HG03521 (cell line): ENCODE measurements at regions not wholly inside any gene's neighbourhood (a gene's known extent, or its start where the extent isn't known, plus 50 kb on each side); places are given as distances from the start of the nearest gene placed in this dataset.
A peak's percentile ranks its signal among the peaks of the same experiment; 100 is the strongest.
"Not testable (repeated sequence)": the region's sequence is repeated elsewhere in the genome, so short reads cannot be mapped to it uniquely, and the experiment has no call there.

Experiments used
- ATAC-seq: cut with Tn5 transposase; IDR thresholded peaks from one replicate; pipeline ENCODE4 v1.9.1; 2021; ENCODE audit warnings: mild to moderate bottlenecking, moderate library complexity; ENCODE audit not compliant: unreplicated experiment

DNA sequence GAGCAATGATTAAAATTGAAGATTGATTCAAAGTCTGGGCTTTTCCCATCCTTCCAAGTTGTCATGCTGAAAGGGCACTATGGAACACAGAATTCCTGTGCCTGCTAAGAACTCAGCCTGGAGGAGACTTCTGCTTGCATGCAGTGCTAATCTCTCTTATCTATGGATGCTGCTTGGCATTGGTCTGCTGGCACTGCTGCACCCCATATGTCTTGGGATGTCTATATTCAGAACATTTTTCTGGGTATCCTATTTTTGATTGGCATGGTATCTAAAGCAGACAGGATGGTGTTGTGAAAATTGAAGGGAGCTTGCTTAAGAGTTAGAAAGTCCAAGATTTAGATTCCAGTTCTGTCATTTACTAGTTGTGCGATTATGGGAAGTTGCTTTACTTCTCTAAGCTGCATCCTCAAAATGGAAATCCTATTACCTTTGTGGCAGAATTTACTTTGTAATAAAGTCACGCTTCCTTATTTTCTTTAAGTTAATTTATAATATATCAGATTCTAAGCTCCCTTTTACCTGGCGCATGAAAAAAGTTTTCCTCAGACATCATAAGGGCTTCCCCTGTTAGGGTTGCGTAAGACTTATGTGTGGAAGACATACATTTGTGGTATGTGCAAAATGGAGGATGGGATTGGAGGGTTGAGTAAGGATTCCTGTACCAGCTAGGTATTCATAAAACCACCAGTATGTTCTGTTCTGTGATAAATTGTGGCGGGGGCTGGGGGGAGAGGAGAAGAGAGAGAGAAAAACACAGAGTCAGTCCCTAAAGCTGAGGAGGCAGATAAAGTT lies 254.0 kb downstream of the DMAC1 start:
- ATAC-seq = no peak

DNA sequence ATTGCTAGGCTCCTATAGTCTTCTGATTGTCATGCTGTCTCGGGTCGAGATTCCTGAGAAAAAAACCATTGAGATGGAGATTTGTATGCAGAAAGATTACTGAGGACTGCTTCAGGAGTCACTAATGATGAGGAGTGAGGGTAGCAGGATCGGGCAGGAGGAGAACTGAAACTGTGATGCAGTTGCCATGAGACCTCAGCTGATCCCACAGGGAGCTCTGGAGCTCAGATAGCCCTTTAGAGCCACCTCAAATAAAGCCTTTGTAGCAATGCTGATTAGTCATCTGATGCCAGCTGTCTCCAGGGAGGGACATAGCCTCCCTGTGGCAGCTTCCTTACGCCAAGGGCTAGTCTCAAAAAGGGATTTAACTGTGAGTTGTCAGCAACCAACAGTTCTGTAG lies 256.9 kb downstream of the DMAC1 start:
- no peak for ATAC-seq

DNA sequence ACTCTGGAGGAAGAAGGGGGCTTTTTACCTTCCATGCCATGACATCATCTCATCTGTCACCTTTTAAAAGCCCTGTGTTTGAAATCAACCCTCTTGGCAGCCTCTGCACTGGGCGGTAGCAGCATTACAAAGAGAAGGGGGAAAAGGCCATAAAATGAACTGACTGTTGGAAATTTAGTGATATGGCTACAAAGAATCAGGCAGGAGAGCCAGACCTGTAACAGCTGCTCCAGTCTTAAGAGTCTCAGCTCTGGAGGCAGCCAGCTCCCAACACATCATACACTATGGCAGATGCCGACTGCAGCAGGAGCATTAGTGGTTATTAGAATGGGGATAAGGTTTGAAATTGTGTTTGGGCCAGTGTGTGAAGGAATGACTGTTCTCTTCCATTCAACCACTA lies 257.5 kb downstream of the DMAC1 start:
- no peak for ATAC-seq

DNA sequence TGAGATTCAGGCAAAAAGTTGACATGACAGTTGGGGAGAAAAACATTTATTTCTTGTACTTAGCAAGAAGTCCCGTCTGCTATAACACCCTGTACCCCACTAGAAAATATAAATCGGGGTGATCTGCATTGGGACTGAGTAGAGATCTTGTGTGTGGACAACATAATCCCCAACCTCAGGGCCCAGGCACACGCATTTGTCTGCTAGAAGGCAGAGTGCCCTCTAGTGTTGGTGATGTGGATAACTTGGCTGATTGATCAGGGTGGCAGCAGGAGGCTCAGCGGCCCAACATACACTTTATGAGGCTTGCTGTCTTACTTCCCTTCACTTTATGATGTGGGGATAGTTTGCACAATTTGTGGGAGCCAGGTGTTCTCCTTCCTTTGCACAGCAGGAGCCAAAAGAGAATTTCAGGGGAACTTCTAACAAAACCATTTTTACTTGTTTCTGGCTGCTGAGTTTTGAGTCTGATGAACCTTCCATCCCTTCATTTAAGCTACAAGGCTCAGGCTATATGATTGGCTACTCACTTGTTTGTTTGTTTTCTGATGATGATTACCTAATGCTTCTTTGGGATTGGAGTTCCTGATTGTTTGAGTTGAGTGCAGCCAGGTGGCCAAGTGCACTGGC lies 263.2 kb downstream of the DMAC1 start:
- ATAC-seq = peak; percentile 82

DNA sequence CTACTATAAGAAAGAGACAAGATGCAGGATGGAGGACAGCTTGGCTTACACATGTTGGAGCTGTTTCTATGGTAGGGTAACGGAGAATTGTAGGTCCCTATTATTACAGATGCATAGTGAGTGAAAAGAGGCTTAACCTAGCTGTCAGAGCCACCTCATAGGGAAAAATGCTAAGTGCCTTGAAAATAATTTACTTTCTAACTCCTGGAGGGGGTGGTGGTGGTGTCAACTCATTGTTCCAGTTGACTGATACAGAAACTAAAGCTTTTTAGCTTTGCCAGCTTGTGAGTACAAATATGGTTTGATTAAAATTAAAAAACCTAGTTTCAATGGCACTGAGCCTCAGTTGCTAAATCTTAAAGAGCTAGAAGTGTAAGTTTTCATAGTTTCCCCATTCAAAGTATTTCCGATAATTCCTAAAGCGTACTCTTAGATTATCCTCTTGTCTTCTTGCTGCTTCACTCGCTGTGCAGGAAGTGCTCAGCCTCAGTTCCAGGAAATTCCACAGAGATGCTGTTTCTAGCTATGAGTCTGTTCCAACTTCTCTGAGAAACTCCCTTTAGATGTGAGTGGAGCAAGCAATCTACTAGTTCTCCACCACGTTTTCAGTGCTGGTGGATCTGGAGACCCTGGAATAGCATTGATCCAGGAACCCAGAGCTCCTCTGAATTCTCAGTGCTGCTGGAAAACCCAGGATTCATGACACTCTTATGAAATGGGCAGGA lies 265.2 kb downstream of the DMAC1 start:
- no peak for ATAC-seq

DNA sequence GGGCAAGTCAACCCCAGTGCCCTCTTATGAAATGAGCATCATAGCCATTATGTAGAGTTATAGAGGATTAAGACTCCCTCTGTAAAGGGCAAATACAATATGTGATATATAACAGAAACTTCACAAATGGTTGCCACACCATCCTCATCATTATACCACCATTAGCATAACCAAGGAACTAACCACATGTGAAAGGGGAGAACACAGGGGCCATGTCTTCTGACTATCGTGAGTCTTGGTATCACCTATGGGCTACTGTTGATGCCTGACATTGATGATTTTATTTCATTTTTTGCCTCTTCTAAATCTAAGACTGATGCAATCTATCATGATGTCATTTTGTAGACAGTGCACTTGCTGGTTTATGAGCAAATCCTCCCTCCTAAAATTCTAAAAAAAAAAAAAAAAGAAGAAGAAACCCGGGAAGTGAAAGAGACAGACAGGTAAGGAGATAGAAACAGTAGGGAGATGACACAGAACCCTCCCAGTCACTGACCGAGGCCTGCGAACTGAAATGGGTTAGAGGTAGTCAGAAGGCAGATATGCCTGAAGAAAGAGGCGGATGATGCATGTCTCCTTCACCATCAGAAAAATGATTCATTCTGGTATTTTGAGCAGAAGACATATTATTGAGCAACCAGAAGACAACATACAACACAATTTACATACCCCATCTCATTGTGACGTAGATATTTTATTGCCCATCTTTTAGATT lies 266.0 kb downstream of the DMAC1 start:
- ATAC-seq = no peak

DNA sequence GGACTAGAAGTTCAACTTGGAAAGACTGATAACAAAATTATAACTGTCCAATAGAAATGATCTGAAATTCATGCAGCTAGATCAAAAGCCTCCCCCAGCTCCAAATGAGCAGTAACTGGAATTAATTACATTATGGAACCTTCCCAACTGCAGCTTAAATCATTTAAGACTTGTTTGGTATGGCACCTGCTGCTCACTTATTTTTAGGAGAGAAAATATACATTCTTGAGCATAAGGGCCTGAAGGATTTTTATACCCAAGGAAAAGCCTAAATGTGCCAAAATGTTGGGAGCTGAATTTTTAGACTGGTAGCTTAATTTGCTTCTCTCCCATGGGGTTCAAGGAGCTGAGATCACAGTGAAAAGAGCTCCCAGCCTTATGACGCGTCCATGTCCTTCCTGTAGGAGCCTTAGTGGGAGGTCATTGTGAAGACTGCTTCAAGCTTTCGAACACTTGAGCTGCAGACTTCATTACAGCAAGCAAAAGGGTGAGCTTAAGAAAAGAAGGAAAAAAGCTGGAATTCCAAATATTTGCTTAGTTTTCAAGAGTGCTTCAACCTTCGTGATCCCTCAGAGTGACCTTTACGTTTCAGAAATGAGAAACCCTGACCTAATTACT lies 276.0 kb downstream of the DMAC1 start:
- no peak for ATAC-seq

DNA sequence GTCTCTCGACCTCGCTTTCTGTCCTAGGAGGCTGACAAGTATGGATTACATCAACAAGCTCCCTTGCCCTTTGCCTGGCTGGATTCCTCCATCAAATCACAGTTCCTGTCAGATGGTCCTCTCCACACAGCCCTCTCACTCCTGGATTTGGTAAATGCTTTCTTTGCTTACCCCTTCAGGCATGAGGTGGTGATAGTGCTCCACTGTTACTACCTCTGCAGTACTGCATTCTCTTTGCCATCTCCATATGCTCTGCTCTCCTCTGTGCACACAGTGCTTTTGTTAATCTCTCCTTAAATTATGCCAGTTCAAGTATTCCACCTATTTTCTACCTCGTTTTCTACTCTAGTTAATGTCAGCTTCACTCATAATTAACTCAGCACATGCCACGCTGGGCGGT lies 279.2 kb downstream of the DMAC1 start:
- no peak for ATAC-seq

DNA sequence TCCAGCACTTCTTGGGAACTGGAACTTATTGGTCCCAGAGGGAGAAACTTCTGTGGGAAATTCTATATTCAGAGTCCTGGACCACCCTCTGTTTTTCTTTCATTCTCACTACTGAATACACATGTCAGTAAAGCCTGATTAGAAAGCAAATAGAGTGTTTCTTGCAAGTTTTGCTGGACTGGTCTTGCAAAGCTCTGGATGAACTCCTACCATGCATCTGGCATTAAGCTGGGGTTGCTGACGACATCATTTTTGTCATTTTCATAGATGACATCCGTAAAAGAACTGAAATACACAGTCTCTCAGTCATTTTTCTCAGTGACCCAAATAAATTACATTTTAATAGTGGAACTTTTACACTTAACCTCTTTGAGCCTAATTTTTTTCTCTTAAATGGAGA lies 283.2 kb downstream of the DMAC1 start:
- ATAC-seq = no peak

DNA sequence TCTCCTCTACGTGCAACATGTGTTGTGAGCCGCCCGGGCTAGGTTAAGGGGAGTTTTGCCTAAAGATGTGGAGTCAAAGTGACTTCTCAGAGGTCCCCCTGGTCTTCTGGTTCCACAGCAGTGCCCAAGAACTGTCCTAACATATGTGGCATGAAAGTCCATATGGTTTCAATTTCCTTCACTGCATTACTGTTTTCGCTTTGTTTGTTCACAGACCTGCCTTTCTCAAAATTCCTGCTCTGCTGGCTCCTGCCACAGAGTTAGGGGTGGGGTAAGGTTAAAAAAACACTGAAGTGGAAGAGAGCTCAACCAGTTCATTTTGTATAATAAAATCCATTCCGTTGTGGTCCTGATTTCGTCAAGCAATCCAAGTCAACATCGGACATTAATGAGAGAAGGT lies 289.4 kb downstream of the DMAC1 start:
- no peak for ATAC-seq

DNA sequence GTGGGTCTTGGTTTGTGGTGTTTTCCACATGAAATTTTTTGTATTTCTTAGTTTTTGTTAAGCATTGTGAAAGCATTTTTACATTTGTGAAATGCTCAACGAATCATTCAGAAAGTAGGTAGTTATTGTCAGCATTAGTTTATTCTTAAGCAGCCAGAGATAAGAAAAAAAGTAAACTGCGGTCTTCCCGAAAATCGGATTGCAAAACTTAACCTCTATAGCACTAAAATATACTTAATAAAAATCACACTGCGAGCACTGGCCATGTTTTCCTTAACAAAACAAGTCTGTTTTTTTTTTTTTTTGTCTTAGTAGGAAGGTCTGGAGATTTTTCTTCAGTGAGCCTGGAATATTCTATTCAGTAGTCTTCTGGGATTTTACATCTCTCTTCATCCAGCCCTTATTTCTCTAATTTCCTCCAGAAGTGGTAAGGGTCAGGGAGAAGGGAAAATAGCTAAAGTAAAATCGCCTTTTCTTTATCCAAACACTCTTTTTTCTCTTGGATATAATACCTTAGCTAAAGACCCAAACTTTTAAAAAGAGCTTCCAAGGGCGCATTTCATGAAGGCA lies 289.9 kb downstream of the DMAC1 start:
- no peak for ATAC-seq

DNA sequence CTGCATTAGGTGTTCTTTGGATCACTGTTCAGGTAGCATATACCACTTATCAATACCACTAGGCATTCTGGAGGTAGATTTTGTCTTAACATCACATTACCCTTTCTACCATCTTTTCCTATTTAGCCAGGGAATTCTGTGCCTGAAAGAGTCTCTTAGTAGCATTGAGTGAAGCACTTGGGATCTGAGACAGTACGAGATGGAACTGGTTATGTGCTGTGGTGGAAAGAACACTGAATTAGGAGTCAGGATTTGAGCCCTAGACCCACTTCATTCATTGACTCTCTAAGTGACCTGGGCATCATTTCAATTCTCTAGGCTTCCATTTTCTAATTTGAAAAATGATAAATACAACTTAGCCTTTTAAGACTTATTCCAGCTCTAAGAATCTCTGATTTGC lies 291.1 kb downstream of the DMAC1 start:
- ATAC-seq = no peak

DNA sequence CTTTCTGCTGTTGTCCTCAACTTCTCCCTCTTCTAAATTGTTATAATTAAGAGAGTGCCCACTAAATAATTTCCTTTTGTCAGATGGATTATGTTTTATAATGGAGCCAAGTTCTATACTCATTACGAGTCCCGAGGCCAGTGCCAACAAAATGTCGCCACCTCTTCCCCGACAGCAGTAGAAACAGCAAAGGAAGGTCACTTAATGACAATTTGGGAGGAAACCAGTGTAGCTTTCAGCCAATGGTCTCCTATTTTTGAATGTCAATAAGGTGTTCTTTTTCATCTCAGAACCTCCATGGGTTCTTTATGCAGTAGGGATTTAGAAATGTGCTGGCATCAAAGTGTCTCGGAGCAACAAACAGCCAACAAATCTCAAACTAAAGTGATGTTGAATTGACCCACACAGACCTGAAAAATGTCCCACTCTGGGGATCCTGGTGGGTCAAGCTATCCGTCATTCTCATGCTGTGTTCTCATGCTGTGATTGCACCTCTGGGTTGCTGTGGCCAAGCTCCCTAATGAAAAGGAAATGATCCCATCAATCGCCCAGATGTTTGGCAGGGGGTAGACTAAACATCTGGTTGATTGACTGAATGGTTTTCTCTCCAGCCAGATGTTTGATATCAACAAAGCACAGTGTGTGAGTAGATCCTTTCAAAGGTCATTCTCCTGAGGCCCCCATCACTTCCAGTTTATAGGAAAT lies 291.9 kb downstream of the DMAC1 start:
- ATAC-seq = no peak

DNA sequence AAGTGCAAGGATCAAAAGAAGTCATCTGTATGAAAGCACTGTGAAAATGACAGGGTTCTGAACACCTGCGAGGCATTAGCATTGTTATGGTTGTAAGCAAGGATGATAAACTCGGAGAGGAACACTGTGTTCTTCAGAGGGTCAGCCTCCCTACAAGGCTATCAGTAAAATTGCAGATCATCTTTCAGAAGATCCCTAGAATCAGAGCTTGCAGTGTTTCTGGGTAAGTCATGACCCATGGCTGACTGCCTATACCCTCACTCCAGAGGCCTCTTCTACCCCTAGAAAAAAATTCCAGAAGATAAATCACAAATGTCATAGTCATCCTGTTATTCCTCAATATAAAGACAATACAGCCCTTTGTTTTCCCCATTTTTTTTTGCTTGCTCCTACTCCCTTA lies 292.6 kb downstream of the DMAC1 start:
- no peak for ATAC-seq

DNA sequence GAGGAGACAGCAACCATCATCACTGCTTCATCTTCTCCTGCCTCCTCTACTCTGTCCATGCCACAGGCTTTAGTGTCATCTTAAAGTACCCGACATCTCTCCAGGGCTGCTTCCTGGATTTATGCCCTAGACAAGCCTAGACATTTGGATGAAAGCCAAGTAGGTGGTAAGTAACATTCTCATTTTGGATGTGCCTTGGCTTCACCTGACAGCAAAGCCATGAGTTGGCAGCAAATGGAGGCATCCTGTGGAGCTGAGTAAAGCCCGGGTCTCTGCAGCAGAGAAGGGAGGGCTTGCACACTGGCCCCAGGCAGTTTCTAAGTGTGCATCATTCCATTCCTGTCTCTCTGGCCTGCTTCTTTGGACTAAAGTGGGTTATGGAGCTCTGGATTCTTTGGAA lies 299.1 kb downstream of the DMAC1 start:
- no peak for ATAC-seq

DNA sequence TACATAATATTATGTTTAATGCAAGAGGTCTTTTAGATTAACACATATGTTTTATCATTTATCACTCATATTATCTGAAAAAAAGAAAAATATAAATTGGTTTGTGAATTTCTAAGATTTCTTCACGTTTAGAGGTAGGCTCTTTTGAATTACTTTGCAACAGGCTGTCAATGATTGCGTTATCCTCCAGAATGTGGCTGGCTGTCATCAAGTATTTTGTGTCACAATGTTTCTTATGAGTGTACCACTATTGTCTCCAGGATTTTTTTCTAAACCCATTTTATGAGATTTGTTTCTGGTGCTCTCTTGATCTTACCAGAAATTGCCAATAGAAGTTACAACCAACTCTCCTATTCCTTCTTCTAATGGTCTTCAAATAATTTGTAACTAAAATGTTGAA lies 307.9 kb downstream of the DMAC1 start:
- ATAC-seq = no peak

DNA sequence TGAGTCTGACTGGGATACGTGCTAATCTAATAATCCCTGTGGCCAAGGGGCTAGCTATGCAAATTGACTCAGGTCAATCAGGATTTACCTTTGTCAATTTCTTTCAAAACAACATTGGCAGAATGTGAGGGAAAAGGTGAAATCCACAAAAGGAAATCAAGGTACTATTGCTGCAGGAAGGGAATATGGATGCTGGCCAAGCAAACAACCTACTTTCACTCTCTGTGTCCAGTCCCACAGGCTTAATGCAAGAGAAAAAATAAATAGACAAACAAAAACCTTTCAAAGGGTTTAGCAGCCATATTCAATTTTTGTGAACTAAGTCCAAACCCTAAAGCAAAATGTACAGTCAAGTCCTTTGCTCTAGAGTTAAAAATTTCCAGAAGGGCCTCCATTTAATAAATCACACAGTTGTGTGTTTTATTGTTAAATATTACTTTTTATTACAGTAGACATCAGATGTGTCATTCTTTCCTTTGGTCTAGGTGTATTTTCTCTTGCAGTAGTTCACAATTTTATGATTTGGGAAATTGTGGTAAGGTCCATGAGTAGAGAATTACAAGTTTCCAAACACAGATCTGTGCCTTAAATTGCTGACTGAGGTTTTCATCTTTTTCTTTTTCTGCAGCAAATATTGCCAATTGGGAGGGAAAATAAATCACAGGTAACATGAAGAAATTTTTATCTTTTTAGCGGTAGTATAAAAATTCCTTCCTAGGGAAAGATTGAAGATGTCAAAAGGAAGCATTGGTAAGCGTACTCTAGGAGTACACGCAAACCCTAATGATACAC lies 309.1 kb downstream of the DMAC1 start:
- no peak for ATAC-seq

DNA sequence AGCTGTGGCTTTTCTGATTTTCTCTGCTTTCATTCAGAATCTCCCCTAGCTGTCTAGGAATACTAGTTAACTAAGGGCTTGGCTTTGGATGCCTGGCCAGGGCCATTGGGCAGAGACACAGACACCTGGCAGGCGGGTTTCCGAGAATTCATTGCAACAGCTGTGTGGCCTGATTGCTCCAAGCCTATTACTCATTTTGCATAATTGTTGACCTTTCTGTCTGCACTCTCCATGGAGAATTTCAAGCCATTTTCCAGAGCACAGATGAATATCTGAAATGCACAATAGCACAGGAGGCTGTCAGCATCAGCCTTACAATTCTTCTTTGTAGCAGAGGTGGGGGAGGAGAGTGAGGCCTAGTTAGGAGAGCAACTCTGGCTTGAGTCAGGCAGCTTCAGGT lies 310.5 kb downstream of the DMAC1 start:
- ATAC-seq = no peak

DNA sequence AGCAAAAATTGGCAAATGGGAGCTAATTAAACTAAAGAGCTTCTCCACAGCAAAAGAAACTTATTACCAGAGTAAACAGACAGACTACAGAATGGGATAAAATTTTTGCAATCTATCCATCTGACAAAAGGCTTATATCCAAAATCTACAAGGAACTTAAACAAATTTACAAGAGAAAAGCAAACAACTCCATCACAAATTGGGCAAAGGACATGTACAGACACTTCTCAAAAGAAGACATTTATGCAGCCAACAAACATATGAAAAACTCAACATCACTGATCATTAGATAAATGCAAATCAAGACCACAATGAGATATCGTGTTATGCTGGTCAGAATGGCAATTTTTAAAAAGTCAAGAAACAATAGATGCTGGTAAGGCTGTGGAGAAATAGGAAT lies 315.6 kb downstream of the DMAC1 start:
- not testable (repeated sequence) for ATAC-seq
